Myocyte (in vitro differentiated cells): ENCODE measurements at regions not wholly inside any gene's neighbourhood (a gene's known extent, or its start where the extent isn't known, plus 50 kb on each side); places are given as distances from the start of the nearest gene placed in this dataset.
"Not testable (repeated sequence)": the region's sequence is repeated elsewhere in the genome, so short reads cannot be mapped to it uniquely, and the experiment has no call there.

Experiments
- DNase-seq: peaks from one replicate; pipeline ENCODE4 v3.0.0-alpha.2; 2012; ENCODE audit warnings: low read depth

GRCh38 chr7:159335181-159335926, 190.7 kb upstream of the VIPR2 start:
- DNase-seq = not testable (repeated sequence)

GRCh38 chr7:159332854-159333479, 188.3 kb upstream of the VIPR2 start:
- DNase-seq = not testable (repeated sequence)

- DNase-seq = no peak
Observed at GRCh38 chr7:159331462-159331861, 186.8 kb upstream of the VIPR2 start.

GRCh38 chr7:159329818-159330378, 185.2 kb upstream of the VIPR2 start:
- no peak for DNase-seq

GRCh38 chr7:159328096-159328495, 183.4 kb upstream of the VIPR2 start:
- peak; percentile 2 for DNase-seq

GRCh38 chr7:159323359-159323758, 178.7 kb upstream of the VIPR2 start:
- no peak for DNase-seq

- DNase-seq = no peak
Observed at GRCh38 chr7:159321278-159321677, 176.6 kb upstream of the VIPR2 start.

GRCh38 chr7:159318682-159319351, 174.2 kb upstream of the VIPR2 start:
- no peak for DNase-seq

GRCh38 chr7:159317294-159317693, 172.6 kb upstream of the VIPR2 start:
- no peak for DNase-seq

GRCh38 chr7:159311172-159311494, 166.5 kb upstream of the VIPR2 start:
- no peak for DNase-seq

- DNase-seq = no peak
Observed at GRCh38 chr7:159310457-159311171, 165.9 kb upstream of the VIPR2 start.

- DNase-seq = not testable (repeated sequence)
Observed at GRCh38 chr7:159309214-159309613, 164.5 kb upstream of the VIPR2 start.

GRCh38 chr7:159306012-159306411, 161.3 kb upstream of the VIPR2 start:
- no peak for DNase-seq

GRCh38 chr7:159305185-159305584, 160.5 kb upstream of the VIPR2 start:
- not testable (repeated sequence) for DNase-seq

- not testable (repeated sequence) for DNase-seq
Observed at GRCh38 chr7:159303510-159303909, 158.8 kb upstream of the VIPR2 start.

GRCh38 chr7:159296093-159296681, 151.5 kb upstream of the VIPR2 start:
- DNase-seq = no peak

GRCh38 chr7:159286487-159286886, 141.8 kb upstream of the VIPR2 start:
- DNase-seq = not testable (repeated sequence)

- no peak for DNase-seq
Observed at GRCh38 chr7:159281573-159281972, 136.9 kb upstream of the VIPR2 start.

- DNase-seq = no peak
Observed at GRCh38 chr7:159280008-159280407, 135.3 kb upstream of the VIPR2 start.

- no peak for DNase-seq
Observed at GRCh38 chr7:159272739-159273138, 128.1 kb upstream of the VIPR2 start.

- DNase-seq = no peak
Observed at GRCh38 chr7:159271781-159272180, 127.1 kb upstream of the VIPR2 start.
